H1 (cell line): ENCODE measurements at regions not wholly inside any gene's neighbourhood (a gene's known extent, or its start where the extent isn't known, plus 50 kb on each side); places are given as distances from the start of the nearest gene placed in this dataset.

ENCODE experiments used
- CTCF ChIA-PET: fragments of 300-600 bp; sonication (Branson Sonifier 250); formaldehyde crosslinking; loops from one replicate; lab custom pipeline; 2021; ENCODE audit not compliant: partially characterized antibody; lab: Charles Lee
- POLR2A ChIA-PET: fragments of 300-600 bp; sonication (Branson Sonifier 250); formaldehyde crosslinking; loops from one replicate; lab custom pipeline; 2021; ENCODE audit warnings: inconsistent platforms; ENCODE audit not compliant: partially characterized antibody; lab: Charles Lee
- DNase-seq, 2 experiments: peaks; one replicate each; pipeline versions ENCODE4 v3.0.0 to v3.0.0-alpha.2; 2010 to 2022; ENCODE audit warnings: low spot score in 2 of 2, low read depth in 1 of 2, mixed read lengths in 1 of 2
- FAIRE-seq: peaks from 2 replicates; lab custom pipeline; 2011; peaks lifted over from hg19 to GRCh38; lab: Jason Lieb, UNC
- H2AFZ ChIP-seq: 2 replicates; pipeline ENCODE4 v1.8.1; 2012; ENCODE audit warnings: low read length, inconsistent platforms
- H2AK5ac ChIP-seq: 2 replicates; pipeline ENCODE4 v1.6.1; 2013; ENCODE audit warnings: low read depth, low read length
- H2BK120ac ChIP-seq: replicated peaks from 2 replicates; pipeline ENCODE3; 2013; ENCODE audit warnings: low read depth, low read length, inconsistent platforms
- H2BK12ac ChIP-seq: 2 replicates; pipeline ENCODE4 v1.6.1; 2013; ENCODE audit warnings: low read depth, low read length
- H2BK15ac ChIP-seq: 2 replicates; pipeline ENCODE4 v1.6.1; 2013; ENCODE audit warnings: low read length
- H2BK20ac ChIP-seq: 2 replicates; pipeline ENCODE4 v1.6.1; 2013; ENCODE audit warnings: low read length
- H2BK5ac ChIP-seq: 2 replicates; pipeline ENCODE4 v1.6.1; 2013; ENCODE audit warnings: low read depth, low read length
- H3K14ac ChIP-seq: 2 replicates; pipeline ENCODE4 v1.6.1; 2013; ENCODE audit warnings: inconsistent platforms; ENCODE audit not compliant: insufficient read length
- H3K18ac ChIP-seq: 2 replicates; pipeline ENCODE4 v1.6.1; 2013; ENCODE audit warnings: low read length; ENCODE audit errors: extremely low read depth
- H3K23ac ChIP-seq: 2 replicates; pipeline ENCODE4 v1.6.1; 2013; ENCODE audit warnings: inconsistent platforms; ENCODE audit not compliant: insufficient read length
- H3K23me2 ChIP-seq: 2 replicates; pipeline ENCODE4 v1.6.1; 2013; ENCODE audit warnings: low read depth, low read length
- H3K27ac ChIP-seq: 2 replicates; pipeline ENCODE4 v1.6.1; 2011; ENCODE audit warnings: low read depth, low read length, inconsistent platforms
- H3K27me3 ChIP-seq, 4 experiments: replicated peaks in 1 of 4; 1 replicate in 1 of 4; 2 replicates in 3 of 4; pipeline versions ENCODE4 v1.6.1 to v1.8.1; 2011 to 2013; ENCODE audit warnings: low read length in 3 of 4, mild to moderate bottlenecking in 3 of 4, inconsistent platforms in 2 of 4, mixed read lengths in 2 of 4, moderate library complexity in 1 of 4; ENCODE audit not compliant: control insufficient read depth in 3 of 4, insufficient read depth in 3 of 4; ENCODE audit errors: extremely low read depth in 1 of 4
- H3K36me3 ChIP-seq, 4 experiments: 2 replicates each; pipeline versions ENCODE4 v1.6.1 to v1.8.1; 2011 to 2013; ENCODE audit warnings: mild to moderate bottlenecking in 4 of 4, low read length in 3 of 4, moderate library complexity in 2 of 4, control low read depth in 1 of 4, inconsistent platforms in 1 of 4; ENCODE audit not compliant: insufficient read depth in 4 of 4, control insufficient read depth in 2 of 4
- H3K4ac ChIP-seq: replicated peaks from 2 replicates; pipeline ENCODE3; 2013; ENCODE audit warnings: low read length, low read depth, mixed read lengths, inconsistent platforms; ENCODE audit not compliant: insufficient read length
- H3K4me1 ChIP-seq, 4 experiments: replicated peaks in 1 of 4; 1 replicate in 1 of 4; 2 replicates in 3 of 4; pipeline versions ENCODE4 v1.6.1 to v1.8.1; 2011 to 2013; ENCODE audit warnings: low read length in 3 of 4, inconsistent platforms in 2 of 4, mixed read lengths in 1 of 4; ENCODE audit not compliant: insufficient read depth in 4 of 4, control insufficient read depth in 3 of 4
- H3K4me2 ChIP-seq, 2 experiments: 2 replicates each; pipeline versions ENCODE4 v1.6.1 to v1.8.1; 2011 to 2013; ENCODE audit warnings: low read depth in 2 of 2, low read length in 2 of 2, control low read depth in 1 of 2, inconsistent platforms in 1 of 2, mild to moderate bottlenecking in 1 of 2; ENCODE audit not compliant: insufficient read depth in 1 of 2
- H3K4me3 ChIP-seq, 4 experiments: fragments of 200-600, 300-600 bp in 1 of 4; sonication (generic), shearing (Covaris generic), sonication (Bioruptor Twin) in 1 of 4; 2 replicates each; pipeline versions ENCODE4 v1.5.1 to v1.8.1; 2011 to 2016; ENCODE audit warnings: low read length in 4 of 4, low read depth in 3 of 4, control low read depth in 2 of 4, inconsistent platforms in 2 of 4, mild to moderate bottlenecking in 2 of 4, mixed read lengths in 1 of 4, moderate library complexity in 1 of 4; ENCODE audit not compliant: insufficient read depth in 2 of 4; ENCODE audit errors: extremely low read depth in 1 of 4
- H3K56ac ChIP-seq: replicated peaks from 2 replicates; pipeline ENCODE3; 2013; ENCODE audit warnings: low read depth, mild to moderate bottlenecking, mixed read lengths, low read length, inconsistent platforms; ENCODE audit not compliant: insufficient read length
- H3K79me1 ChIP-seq: 2 replicates; pipeline ENCODE4 v1.6.1; 2013; ENCODE audit warnings: low read depth, low read length, control low read depth
- H3K79me2 ChIP-seq, 2 experiments: 2 replicates each; pipeline versions ENCODE4 v1.6.1 to v1.8.1; 2012 to 2013; ENCODE audit warnings: low read length in 2 of 2, mild to moderate bottlenecking in 2 of 2, inconsistent platforms in 1 of 2; ENCODE audit not compliant: insufficient read depth in 2 of 2, control insufficient read depth in 1 of 2
- H3K9ac ChIP-seq, 4 experiments: replicated peaks in 1 of 4; 1 replicate in 1 of 4; 2 replicates in 3 of 4; pipeline versions ENCODE4 v1.6.1 to v1.8.1; 2011 to 2013; ENCODE audit warnings: low read depth in 3 of 4, low read length in 3 of 4, control low read depth in 2 of 4, mild to moderate bottlenecking in 2 of 4, moderate library complexity in 2 of 4, inconsistent platforms in 1 of 4; ENCODE audit errors: extremely low read depth in 1 of 4
- H3K9me3 ChIP-seq, 2 experiments: 2 replicates each; pipeline versions ENCODE4 v1.6.1 to v1.8.1; 2012 to 2013; ENCODE audit warnings: mild to moderate bottlenecking in 2 of 2, moderate library complexity in 2 of 2, control low read depth in 1 of 2, inconsistent platforms in 1 of 2, low read depth in 1 of 2, low read length in 1 of 2, mixed read lengths in 1 of 2; ENCODE audit not compliant: insufficient read depth in 2 of 2
- H4K20me1 ChIP-seq, 2 experiments: replicated peaks in 1 of 2; 2 replicates each; pipeline versions ENCODE3 to v1.8.1; 2011 to 2013; ENCODE audit warnings: inconsistent platforms in 2 of 2, low read length in 2 of 2, mild to moderate bottlenecking in 1 of 2; ENCODE audit not compliant: insufficient read depth in 2 of 2, control insufficient read depth in 1 of 2
- H4K5ac ChIP-seq: 2 replicates; pipeline ENCODE4 v1.6.1; 2013; ENCODE audit warnings: low read length, low read depth, mixed read lengths, inconsistent platforms; ENCODE audit not compliant: insufficient read length
- H4K8ac ChIP-seq: 2 replicates; pipeline ENCODE4 v1.8.0; 2013; ENCODE audit warnings: mild to moderate bottlenecking, moderate library complexity, low read length, inconsistent platforms; ENCODE audit not compliant: insufficient read depth; ENCODE audit errors: extremely low read depth
- H4K91ac ChIP-seq: replicated peaks from 2 replicates; pipeline ENCODE3; 2013; ENCODE audit warnings: low read length, mixed read lengths, inconsistent platforms; ENCODE audit not compliant: insufficient read length
- HDAC2 ChIP-seq, 2 experiments: fragments of 300-600 bp in 1 of 2; sonication (generic) in 1 of 2; IDR thresholded peaks; 2 replicates each; pipeline ENCODE4 v1.6.1; 2011 to 2012; ENCODE audit warnings: low read depth in 2 of 2, low read length in 2 of 2, mild to moderate bottlenecking in 2 of 2, moderate library complexity in 2 of 2, borderline replicate concordance in 1 of 2, inconsistent platforms in 1 of 2
- TCF12 ChIP-seq: IDR thresholded peaks from 2 replicates; pipeline ENCODE4 v1.6.1; 2011; ENCODE audit warnings: low read depth, mild to moderate bottlenecking, low read length
- WGBS, 2 experiments: shearing (Covaris generic) in 1 of 2; methylation state at CpG; one replicate each; pipeline versions ENCODE4 v1.1.6 to v1.1.7; 2013 to 2015; ENCODE audit warnings: low lambda C conversion rate in 2 of 2, mixed read lengths in 2 of 2, inconsistent platforms in 1 of 2, low coverage in 1 of 2, missing lambda C conversion rate in 1 of 2; ENCODE audit not compliant: insufficient replicate concordance in 2 of 2, insufficient coverage in 1 of 2, insufficient read length in 1 of 2; ENCODE audit errors: extremely low coverage in 1 of 2, missing lambda C conversion rate in 1 of 2; 5-methylcytosine and 5-hydroxymethylcytosine counted together

- DNase-seq (no peak), FAIRE-seq (no peak)
- Histone ChIP-seq H2BK20ac (no peak overlapping the region), H2AFZ (0 out of 2 replicates have a peak overlapping the region, but pooled peaks have one; percentile 44), H3K27me3 (no peaks in the 10 kb centered on the region), H3K4ac (no peak overlapping the region), H3K56ac (no peak overlapping the region), H3K79me1 (no peaks in the 10 kb centered on the region), H4K8ac (0 out of 2 replicates have a peak overlapping the region, but pooled peaks have one; percentile 1), H3K23ac (no peak overlapping the region), H3K79me2 (no peaks in the 10 kb centered on the region), H3K36me3 (no peaks in the 10 kb centered on the region), H4K91ac (no peak overlapping the region), H3K23me2 (no peaks in the 10 kb centered on the region), H2AK5ac (no peak overlapping the region), H3K27ac (no peak overlapping the region), H3K4me1 (no peaks in the 10 kb centered on the region), H3K4me2 (no peak overlapping the region), H2BK120ac (no peak overlapping the region), H3K4me3 (no peak overlapping the region), H4K20me1 (no peaks in the 10 kb centered on the region), H2BK15ac (no peak overlapping the region), H3K9ac (no peak overlapping the region), H3K14ac (no peak overlapping the region), H4K5ac (no peak overlapping the region), H3K9me3 (peaks cover 0 to 4% of the 10 kb centered on the region in 2 experiments; a peak in 1 of 4 replicates), H2BK12ac (no peak overlapping the region), H2BK5ac (no peak overlapping the region), H3K18ac (no peak overlapping the region)
- ChIA-PET POLR2A (no interaction called here), CTCF (interaction anchor here (1.6 kb wide), 1 partner anchor 93 kb away, joined by 4 read pairs; the partner anchor contains the start of gene POSTN)
- WGBS, 2 experiments, result 96% methylated on average over 3 of the region's 3 CpGs; no CpG with 5 or more reads in 1 of the 2 experiments
- TF ChIP-seq HDAC2 (IDR thresholded peaks at IDR 0.05; ENCODE audit: borderline replicate concordance in 1 of 2, low read depth in 2 of 2, low read length in 2 of 2), result no peak
- no peak for TF ChIP-seq TCF12
These were observed 93.0 kb downstream of the POSTN start for GRCh38 chr13:37505531-37505930.
